GF-D8 (cell line): ENCODE measurements at regions not wholly inside any gene's neighbourhood (a gene's known extent, or its start where the extent isn't known, plus 50 kb on each side); places are given as distances from the start of the nearest gene placed in this dataset.

Experiments used
- DNase-seq: peaks from one replicate; lab custom pipeline; 2025; lab: John Stamatoyannopoulos, UW

- no peak for DNase-seq
Measured at GRCh38 chr11:24064309-24064903, 432.4 kb upstream of the LUZP2 start.

GRCh38 chr11:24068197-24068596 is 428.7 kb upstream of the LUZP2 start:
- no peak for DNase-seq

GRCh38 chr11:24070435-24070834 is 426.4 kb upstream of the LUZP2 start:
- DNase-seq = no peak

GRCh38 chr11:24078018-24078417 is 418.8 kb upstream of the LUZP2 start:
- DNase-seq = no peak

GRCh38 chr11:24082241-24082640 is 414.6 kb upstream of the LUZP2 start:
- DNase-seq = no peak

- no peak for DNase-seq
Measured at GRCh38 chr11:24082860-24083259, 414.0 kb upstream of the LUZP2 start.

GRCh38 chr11:24084956-24085355 is 411.9 kb upstream of the LUZP2 start:
- DNase-seq = no peak

- DNase-seq = no peak
Measured at GRCh38 chr11:24086921-24087320, 409.9 kb upstream of the LUZP2 start.

GRCh38 chr11:24091594-24091993 is 405.3 kb upstream of the LUZP2 start:
- DNase-seq = no peak

- DNase-seq = no peak
Measured at GRCh38 chr11:24093375-24093774, 403.5 kb upstream of the LUZP2 start.

- DNase-seq = no peak
Measured at GRCh38 chr11:24108609-24109008, 388.2 kb upstream of the LUZP2 start.

GRCh38 chr11:24122291-24122690 is 374.6 kb upstream of the LUZP2 start:
- DNase-seq = no peak

- no peak for DNase-seq
Measured at GRCh38 chr11:24124876-24125275, 372.0 kb upstream of the LUZP2 start.

- DNase-seq = no peak
Measured at GRCh38 chr11:24131698-24132097, 365.2 kb upstream of the LUZP2 start.

- DNase-seq = no peak
Measured at GRCh38 chr11:24132471-24132870, 364.4 kb upstream of the LUZP2 start.

- no peak for DNase-seq
Measured at GRCh38 chr11:24134879-24135589, 361.8 kb upstream of the LUZP2 start.

- DNase-seq = no peak
Measured at GRCh38 chr11:24142062-24142461, 354.8 kb upstream of the LUZP2 start.

- no peak for DNase-seq
Measured at GRCh38 chr11:24145411-24145810, 351.4 kb upstream of the LUZP2 start.

- no peak for DNase-seq
Measured at GRCh38 chr11:24153337-24153736, 343.5 kb upstream of the LUZP2 start.

GRCh38 chr11:24155792-24156191 is 341.1 kb upstream of the LUZP2 start:
- no peak for DNase-seq

GRCh38 chr11:24157316-24157715 is 339.5 kb upstream of the LUZP2 start:
- DNase-seq = no peak

- DNase-seq = no peak
Measured at GRCh38 chr11:24161587-24161986, 335.3 kb upstream of the LUZP2 start.

- no peak for DNase-seq
Measured at GRCh38 chr11:24163146-24163545, 333.7 kb upstream of the LUZP2 start.

GRCh38 chr11:24163841-24164240 is 333.0 kb upstream of the LUZP2 start:
- DNase-seq = no peak
